ENCODE measurements at regions not wholly inside any gene's neighbourhood (a gene's known extent, or its start where the extent isn't known, plus 50 kb on each side); places are given as distances from the start of the nearest gene placed in this dataset.

GRCh38 chr2:105578166-105578565 is 166.5 kb upstream of the NCK2 start:
- TF ChIP-seq POLR2A (IDR thresholded peaks at IDR 0.05; ENCODE audit: low read depth, low read length) (no peak), ELK1 (IDR thresholded peaks at IDR 0.05; ENCODE audit: borderline replicate concordance, low read depth, low read length) (no peak), CHD1 (IDR thresholded peaks at IDR 0.05; ENCODE audit: low read depth, low read length) (no peak)
- TF ChIP-seq, protein P1, sequence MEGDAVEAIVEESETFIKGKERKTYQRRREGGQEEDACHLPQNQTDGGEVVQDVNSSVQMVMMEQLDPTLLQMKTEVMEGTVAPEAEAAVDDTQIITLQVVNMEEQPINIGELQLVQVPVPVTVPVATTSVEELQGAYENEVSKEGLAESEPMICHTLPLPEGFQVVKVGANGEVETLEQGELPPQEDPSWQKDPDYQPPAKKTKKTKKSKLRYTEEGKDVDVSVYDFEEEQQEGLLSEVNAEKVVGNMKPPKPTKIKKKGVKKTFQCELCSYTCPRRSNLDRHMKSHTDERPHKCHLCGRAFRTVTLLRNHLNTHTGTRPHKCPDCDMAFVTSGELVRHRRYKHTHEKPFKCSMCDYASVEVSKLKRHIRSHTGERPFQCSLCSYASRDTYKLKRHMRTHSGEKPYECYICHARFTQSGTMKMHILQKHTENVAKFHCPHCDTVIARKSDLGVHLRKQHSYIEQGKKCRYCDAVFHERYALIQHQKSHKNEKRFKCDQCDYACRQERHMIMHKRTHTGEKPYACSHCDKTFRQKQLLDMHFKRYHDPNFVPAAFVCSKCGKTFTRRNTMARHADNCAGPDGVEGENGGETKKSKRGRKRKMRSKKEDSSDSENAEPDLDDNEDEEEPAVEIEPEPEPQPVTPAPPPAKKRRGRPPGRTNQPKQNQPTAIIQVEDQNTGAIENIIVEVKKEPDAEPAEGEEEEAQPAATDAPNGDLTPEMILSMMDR (conservative IDR thresholded peaks at IDR 0.05; ENCODE audit: low read depth, low read length) = no peak
